Adrenal gland (tissue), 5 donors: ENCODE measurements at regions not wholly inside any gene's neighbourhood (a gene's known extent, or its start where the extent isn't known, plus 50 kb on each side); places are given as distances from the start of the nearest gene placed in this dataset.

Experiments used
- POLR2A ChIP-seq, 2 donors: fragments of 450-650 bp; IDR thresholded peaks; one replicate each; pipeline ENCODE4 v1.6.1; 2017; ENCODE audit warnings: antibody characterized with exemption in 2 of 2, mild to moderate bottlenecking in 2 of 2, moderate library complexity in 1 of 2
- TF ChIP-seq, protein P1 (sequence below), 6 experiments: fragments of 450-650 bp in 4 of 6; fragments of 200-600 bp in 2 of 6; sonication (generic) in 1 of 6; IDR thresholded peaks; 1 replicate in 5 of 6; 2 replicates in 1 of 6; pipeline versions ENCODE4 v1.5.1 to v1.8.0; 2016 to 2021; ENCODE audit warnings: antibody characterized with exemption in 6 of 6, mild to moderate bottlenecking in 2 of 6, moderate library complexity in 1 of 6
- donor health status: DM: no; HTN: no; CAD: no.

GRCh38 chr6:150744522-150745260 is 120.8 kb upstream of the MTHFD1L start:
- TF ChIP-seq, protein P1, sequence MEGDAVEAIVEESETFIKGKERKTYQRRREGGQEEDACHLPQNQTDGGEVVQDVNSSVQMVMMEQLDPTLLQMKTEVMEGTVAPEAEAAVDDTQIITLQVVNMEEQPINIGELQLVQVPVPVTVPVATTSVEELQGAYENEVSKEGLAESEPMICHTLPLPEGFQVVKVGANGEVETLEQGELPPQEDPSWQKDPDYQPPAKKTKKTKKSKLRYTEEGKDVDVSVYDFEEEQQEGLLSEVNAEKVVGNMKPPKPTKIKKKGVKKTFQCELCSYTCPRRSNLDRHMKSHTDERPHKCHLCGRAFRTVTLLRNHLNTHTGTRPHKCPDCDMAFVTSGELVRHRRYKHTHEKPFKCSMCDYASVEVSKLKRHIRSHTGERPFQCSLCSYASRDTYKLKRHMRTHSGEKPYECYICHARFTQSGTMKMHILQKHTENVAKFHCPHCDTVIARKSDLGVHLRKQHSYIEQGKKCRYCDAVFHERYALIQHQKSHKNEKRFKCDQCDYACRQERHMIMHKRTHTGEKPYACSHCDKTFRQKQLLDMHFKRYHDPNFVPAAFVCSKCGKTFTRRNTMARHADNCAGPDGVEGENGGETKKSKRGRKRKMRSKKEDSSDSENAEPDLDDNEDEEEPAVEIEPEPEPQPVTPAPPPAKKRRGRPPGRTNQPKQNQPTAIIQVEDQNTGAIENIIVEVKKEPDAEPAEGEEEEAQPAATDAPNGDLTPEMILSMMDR (IDR thresholded peaks at IDR 0.05), result no peak
- TF ChIP-seq POLR2A (IDR thresholded peaks at IDR 0.05), result no peak
